GM23338 (cell line): ENCODE measurements at regions not wholly inside any gene's neighbourhood (a gene's known extent, or its start where the extent isn't known, plus 50 kb on each side); places are given as distances from the start of the nearest gene placed in this dataset.

Experiments
- CREB1 ChIP-seq: fragments of 250-450 bp; sonication (Bioruptor Pico); IDR thresholded peaks from 2 replicates; pipeline ENCODE4 v1.5.0; 2020; ENCODE audit warnings: low read depth, mild to moderate bottlenecking, moderate library complexity
- EZH2phosphoT487 ChIP-seq: fragments of 200-600 bp; sonication (generic); IDR thresholded peaks from one replicate; pipeline ENCODE4 v1.8.1; 2018; ENCODE audit warnings: antibody characterized with exemption; ENCODE audit not compliant: unreplicated experiment
- STAT1 ChIP-seq: IDR thresholded peaks from one replicate; pipeline ENCODE4 v1.6.1; 2016; ENCODE audit warnings: antibody characterized with exemption; ENCODE audit not compliant: unreplicated experiment
- ZNF331 ChIP-seq: fragments of 250-450 bp; sonication (Bioruptor Pico); IDR thresholded peaks from 2 replicates; pipeline ENCODE4 v1.5.0; 2020; ENCODE audit warnings: low read depth, mild to moderate bottlenecking, moderate library complexity
- TF ChIP-seq, protein P1 (sequence below): IDR thresholded peaks from one replicate; pipeline ENCODE4 v1.6.1; 2018; ENCODE audit warnings: antibody characterized with exemption; ENCODE audit not compliant: unreplicated experiment
- TF ChIP-seq, protein P2 (sequence below), 2 experiments: fragments of 200-600 bp in 1 of 2; sonication (generic) in 1 of 2; conservative IDR thresholded peaks; 2 replicates each; pipeline versions ENCODE4 v1.5.1 to v1.6.1; 2016 to 2017; ENCODE audit warnings: antibody characterized with exemption in 2 of 2, low read depth in 2 of 2, mild to moderate bottlenecking in 2 of 2, moderate library complexity in 1 of 2

DNA sequence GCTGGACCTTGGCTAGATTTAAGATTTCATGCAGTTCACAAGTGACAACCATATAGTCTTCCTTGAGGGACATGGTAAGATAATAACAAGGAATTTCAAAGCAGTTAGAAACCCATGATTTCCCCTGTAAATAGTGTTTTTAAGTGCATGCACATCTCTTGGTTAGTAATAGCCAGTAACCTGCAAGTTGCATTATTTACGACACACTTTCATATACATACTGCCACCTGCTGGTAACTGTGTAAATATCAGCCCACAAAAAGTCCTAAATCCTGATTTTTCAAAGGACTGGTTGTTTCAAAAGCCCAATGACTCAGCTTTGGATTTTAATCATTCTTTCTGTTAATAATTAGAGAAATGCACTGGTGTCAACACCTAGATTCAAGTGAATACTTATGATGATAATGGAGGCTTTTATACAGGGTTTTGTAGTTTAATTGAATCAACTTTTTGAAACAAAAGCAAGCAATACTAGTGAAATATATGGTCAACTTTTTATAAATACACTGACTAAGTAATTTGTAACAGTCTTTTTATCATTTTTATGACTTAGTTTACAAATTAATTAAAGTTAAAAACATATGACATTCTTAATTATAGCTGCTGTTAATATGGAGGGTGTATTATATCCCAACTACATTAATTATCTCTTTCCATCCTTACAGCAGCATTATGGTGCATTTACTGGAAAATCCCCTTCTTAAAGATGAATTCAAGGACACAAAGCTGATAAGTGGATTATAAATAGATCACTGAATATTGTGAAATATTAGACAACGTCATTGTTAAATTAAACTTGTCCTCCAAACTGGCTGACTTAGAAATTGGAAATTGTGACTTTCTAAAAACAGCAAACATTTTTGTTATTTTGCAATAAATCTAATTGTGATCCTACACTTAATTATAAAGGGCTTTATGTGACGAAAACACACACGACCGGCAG lies 367.7 kb upstream of the SEMA3D start:
- TF ChIP-seq, protein P1, sequence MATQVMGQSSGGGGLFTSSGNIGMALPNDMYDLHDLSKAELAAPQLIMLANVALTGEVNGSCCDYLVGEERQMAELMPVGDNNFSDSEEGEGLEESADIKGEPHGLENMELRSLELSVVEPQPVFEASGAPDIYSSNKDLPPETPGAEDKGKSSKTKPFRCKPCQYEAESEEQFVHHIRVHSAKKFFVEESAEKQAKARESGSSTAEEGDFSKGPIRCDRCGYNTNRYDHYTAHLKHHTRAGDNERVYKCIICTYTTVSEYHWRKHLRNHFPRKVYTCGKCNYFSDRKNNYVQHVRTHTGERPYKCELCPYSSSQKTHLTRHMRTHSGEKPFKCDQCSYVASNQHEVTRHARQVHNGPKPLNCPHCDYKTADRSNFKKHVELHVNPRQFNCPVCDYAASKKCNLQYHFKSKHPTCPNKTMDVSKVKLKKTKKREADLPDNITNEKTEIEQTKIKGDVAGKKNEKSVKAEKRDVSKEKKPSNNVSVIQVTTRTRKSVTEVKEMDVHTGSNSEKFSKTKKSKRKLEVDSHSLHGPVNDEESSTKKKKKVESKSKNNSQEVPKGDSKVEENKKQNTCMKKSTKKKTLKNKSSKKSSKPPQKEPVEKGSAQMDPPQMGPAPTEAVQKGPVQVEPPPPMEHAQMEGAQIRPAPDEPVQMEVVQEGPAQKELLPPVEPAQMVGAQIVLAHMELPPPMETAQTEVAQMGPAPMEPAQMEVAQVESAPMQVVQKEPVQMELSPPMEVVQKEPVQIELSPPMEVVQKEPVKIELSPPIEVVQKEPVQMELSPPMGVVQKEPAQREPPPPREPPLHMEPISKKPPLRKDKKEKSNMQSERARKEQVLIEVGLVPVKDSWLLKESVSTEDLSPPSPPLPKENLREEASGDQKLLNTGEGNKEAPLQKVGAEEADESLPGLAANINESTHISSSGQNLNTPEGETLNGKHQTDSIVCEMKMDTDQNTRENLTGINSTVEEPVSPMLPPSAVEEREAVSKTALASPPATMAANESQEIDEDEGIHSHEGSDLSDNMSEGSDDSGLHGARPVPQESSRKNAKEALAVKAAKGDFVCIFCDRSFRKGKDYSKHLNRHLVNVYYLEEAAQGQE = no peak
- TF ChIP-seq EZH2phosphoT487 (no peak), STAT1 (no peak), CREB1 (no peak), ZNF331 (CRISPR knock-in tag) (no peak)
- TF ChIP-seq, protein P2, sequence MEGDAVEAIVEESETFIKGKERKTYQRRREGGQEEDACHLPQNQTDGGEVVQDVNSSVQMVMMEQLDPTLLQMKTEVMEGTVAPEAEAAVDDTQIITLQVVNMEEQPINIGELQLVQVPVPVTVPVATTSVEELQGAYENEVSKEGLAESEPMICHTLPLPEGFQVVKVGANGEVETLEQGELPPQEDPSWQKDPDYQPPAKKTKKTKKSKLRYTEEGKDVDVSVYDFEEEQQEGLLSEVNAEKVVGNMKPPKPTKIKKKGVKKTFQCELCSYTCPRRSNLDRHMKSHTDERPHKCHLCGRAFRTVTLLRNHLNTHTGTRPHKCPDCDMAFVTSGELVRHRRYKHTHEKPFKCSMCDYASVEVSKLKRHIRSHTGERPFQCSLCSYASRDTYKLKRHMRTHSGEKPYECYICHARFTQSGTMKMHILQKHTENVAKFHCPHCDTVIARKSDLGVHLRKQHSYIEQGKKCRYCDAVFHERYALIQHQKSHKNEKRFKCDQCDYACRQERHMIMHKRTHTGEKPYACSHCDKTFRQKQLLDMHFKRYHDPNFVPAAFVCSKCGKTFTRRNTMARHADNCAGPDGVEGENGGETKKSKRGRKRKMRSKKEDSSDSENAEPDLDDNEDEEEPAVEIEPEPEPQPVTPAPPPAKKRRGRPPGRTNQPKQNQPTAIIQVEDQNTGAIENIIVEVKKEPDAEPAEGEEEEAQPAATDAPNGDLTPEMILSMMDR (conservative IDR thresholded peaks at IDR 0.05; ENCODE audit: low read depth in 2 of 2) = peak; percentile 74 to 86
